ENCODE measurements at regions not wholly inside any gene's neighbourhood (a gene's known extent, or its start where the extent isn't known, plus 50 kb on each side); places are given as distances from the start of the nearest gene placed in this dataset.

DNA sequence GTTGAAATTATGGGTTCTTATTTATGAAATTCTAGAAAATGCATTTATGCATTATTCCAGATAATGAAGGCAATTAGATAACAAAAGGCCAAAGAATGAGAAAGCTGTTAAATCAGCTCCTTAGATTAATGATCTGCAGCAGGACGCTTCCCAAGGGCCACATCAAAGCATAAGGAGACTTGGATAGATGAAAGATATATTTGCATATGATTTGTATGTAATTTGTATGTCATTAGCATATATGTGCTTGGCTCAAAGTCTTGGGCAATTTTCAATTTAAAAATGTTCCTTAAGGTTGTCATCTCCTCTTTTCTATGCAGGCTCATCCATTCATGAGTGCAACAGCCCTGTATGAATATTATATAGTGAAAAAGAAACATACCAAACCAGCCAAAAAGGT, 126.8 kb upstream of the IRS2 start:
- TF ChIP-seq, protein P1, sequence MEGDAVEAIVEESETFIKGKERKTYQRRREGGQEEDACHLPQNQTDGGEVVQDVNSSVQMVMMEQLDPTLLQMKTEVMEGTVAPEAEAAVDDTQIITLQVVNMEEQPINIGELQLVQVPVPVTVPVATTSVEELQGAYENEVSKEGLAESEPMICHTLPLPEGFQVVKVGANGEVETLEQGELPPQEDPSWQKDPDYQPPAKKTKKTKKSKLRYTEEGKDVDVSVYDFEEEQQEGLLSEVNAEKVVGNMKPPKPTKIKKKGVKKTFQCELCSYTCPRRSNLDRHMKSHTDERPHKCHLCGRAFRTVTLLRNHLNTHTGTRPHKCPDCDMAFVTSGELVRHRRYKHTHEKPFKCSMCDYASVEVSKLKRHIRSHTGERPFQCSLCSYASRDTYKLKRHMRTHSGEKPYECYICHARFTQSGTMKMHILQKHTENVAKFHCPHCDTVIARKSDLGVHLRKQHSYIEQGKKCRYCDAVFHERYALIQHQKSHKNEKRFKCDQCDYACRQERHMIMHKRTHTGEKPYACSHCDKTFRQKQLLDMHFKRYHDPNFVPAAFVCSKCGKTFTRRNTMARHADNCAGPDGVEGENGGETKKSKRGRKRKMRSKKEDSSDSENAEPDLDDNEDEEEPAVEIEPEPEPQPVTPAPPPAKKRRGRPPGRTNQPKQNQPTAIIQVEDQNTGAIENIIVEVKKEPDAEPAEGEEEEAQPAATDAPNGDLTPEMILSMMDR (IDR thresholded peaks at IDR 0.05; ENCODE audit: low read depth, low read length, missing control alignments): no peak
- in situ Hi-C loops (cut with HindIII; ENCODE audit: low sequenced_read_pairs): no loop called here
- no peak for DNase-seq (ENCODE audit: low read depth)
- H3K4me3 ChIP-seq (ENCODE audit: low read depth, low read length): no peak overlapping the region

DNA sequence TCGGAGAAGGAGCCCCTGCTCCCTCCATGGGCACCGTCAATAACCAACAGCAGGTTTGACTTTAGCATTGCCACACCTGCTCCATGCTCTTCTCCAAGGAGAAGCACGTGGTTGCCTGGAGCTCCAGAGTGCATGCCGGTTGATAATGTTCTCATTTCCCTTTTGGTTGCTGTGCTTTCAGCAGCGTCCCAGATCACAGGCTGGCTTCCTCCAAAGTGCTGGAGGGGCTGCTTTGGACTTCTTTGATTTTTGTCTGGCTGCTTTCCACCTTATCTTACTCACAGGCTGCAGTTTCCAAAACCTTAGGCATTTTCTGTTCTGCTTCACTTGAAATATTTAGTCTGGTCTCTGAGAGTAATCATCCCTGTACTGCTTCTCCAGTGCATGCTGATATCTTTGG, 123.8 kb upstream of the IRS2 start:
- no peak overlapping the region for H3K4me3 ChIP-seq (ENCODE audit: low read depth, low read length)
- DNase-seq (ENCODE audit: low read depth): no peak
- TF ChIP-seq, protein P1 (IDR thresholded peaks at IDR 0.05; ENCODE audit: low read depth, low read length, missing control alignments): no peak
- in situ Hi-C loops (cut with HindIII; ENCODE audit: low sequenced_read_pairs): no loop called here

GRCh38 chr13:109906976-109907375, 120.6 kb upstream of the IRS2 start:
- no peak for DNase-seq (ENCODE audit: low read depth)
- in situ Hi-C loops (cut with HindIII; ENCODE audit: low sequenced_read_pairs): no loop called here
- no peak overlapping the region for H3K4me3 ChIP-seq (ENCODE audit: low read depth, low read length)
- TF ChIP-seq, protein P1 (IDR thresholded peaks at IDR 0.05; ENCODE audit: low read depth, low read length, missing control alignments): no peak

GRCh38 chr13:109904218-109904617, 117.8 kb upstream of the IRS2 start:
- H3K4me3 ChIP-seq (ENCODE audit: low read depth, low read length): no peak overlapping the region
- TF ChIP-seq, protein P1 (IDR thresholded peaks at IDR 0.05; ENCODE audit: low read depth, low read length, missing control alignments): no peak
- DNase-seq (ENCODE audit: low read depth): no peak
- in situ Hi-C loops (cut with HindIII; ENCODE audit: low sequenced_read_pairs): no loop called here

GRCh38 chr13:109900741-109901140, 114.4 kb upstream of the IRS2 start:
- DNase-seq (ENCODE audit: low read depth): no peak
- H3K4me3 ChIP-seq (ENCODE audit: low read depth, low read length): no peak overlapping the region
- in situ Hi-C loops (cut with HindIII; ENCODE audit: low sequenced_read_pairs): no loop called here
- TF ChIP-seq, protein P1 (IDR thresholded peaks at IDR 0.05; ENCODE audit: low read depth, low read length, missing control alignments): no peak

- in situ Hi-C loops (cut with HindIII; ENCODE audit: low sequenced_read_pairs): no loop called here
- no peak for DNase-seq (ENCODE audit: low read depth)
- no peak overlapping the region for H3K4me3 ChIP-seq (ENCODE audit: low read depth, low read length)
- TF ChIP-seq, protein P1 (IDR thresholded peaks at IDR 0.05; ENCODE audit: low read depth, low read length, missing control alignments): no peak
Observed at GRCh38 chr13:109900320-109900719, 113.9 kb upstream of the IRS2 start.

- in situ Hi-C loops (cut with HindIII; ENCODE audit: low sequenced_read_pairs): no loop called here
- no peak overlapping the region for H3K4me3 ChIP-seq (ENCODE audit: low read depth, low read length)
- TF ChIP-seq, protein P1 (IDR thresholded peaks at IDR 0.05; ENCODE audit: low read depth, low read length, missing control alignments): no peak
- DNase-seq (ENCODE audit: low read depth): no peak
Observed at GRCh38 chr13:109899748-109900147, 113.4 kb upstream of the IRS2 start.
